Mesendoderm (in vitro differentiated cells): ENCODE measurements at regions not wholly inside any gene's neighbourhood (a gene's known extent, or its start where the extent isn't known, plus 50 kb on each side); places are given as distances from the start of the nearest gene placed in this dataset.

ENCODE experiments used
- DNase-seq: peaks from one replicate; pipeline ENCODE4 v3.0.0; 2013
- H2AK5ac ChIP-seq: 2 replicates; pipeline ENCODE4 v1.6.1; 2013; ENCODE audit warnings: low read length, inconsistent platforms
- H2BK120ac ChIP-seq: 2 replicates; pipeline ENCODE4 v1.6.1; 2013; ENCODE audit warnings: low read depth, mild to moderate bottlenecking, low read length, moderate library complexity, mixed read lengths
- H2BK15ac ChIP-seq: replicated peaks from 2 replicates; pipeline ENCODE4 v1.6.1; 2013; ENCODE audit warnings: low read depth, mild to moderate bottlenecking, moderate library complexity
- H2BK5ac ChIP-seq: 2 replicates; pipeline ENCODE4 v1.6.1; 2013; ENCODE audit warnings: low read length, inconsistent platforms
- H3K18ac ChIP-seq: 2 replicates; pipeline ENCODE4 v1.6.1; 2013; ENCODE audit warnings: mild to moderate bottlenecking, low read length, mixed read lengths
- H3K23ac ChIP-seq: one replicate; pipeline ENCODE4 v1.6.1; 2013; ENCODE audit warnings: low read length
- H3K27ac ChIP-seq: 2 replicates; pipeline ENCODE4 v1.5.1; 2013; ENCODE audit warnings: low read depth, mild to moderate bottlenecking, inconsistent platforms, low read length, moderate library complexity
- H3K27me3 ChIP-seq: 2 replicates; pipeline ENCODE4 v1.6.1; 2013; ENCODE audit warnings: low read length, control low read depth, mild to moderate bottlenecking, inconsistent platforms; ENCODE audit not compliant: insufficient read depth, poor library complexity
- H3K36me3 ChIP-seq: 2 replicates; pipeline ENCODE4 v1.6.1; 2013; ENCODE audit warnings: low read length, inconsistent platforms; ENCODE audit not compliant: control insufficient read depth, insufficient read depth
- H3K4ac ChIP-seq: one replicate; pipeline ENCODE4 v1.6.1; 2013; ENCODE audit warnings: low read depth, mild to moderate bottlenecking, low read length, moderate library complexity
- H3K4me1 ChIP-seq: 2 replicates; pipeline ENCODE4 v1.6.1; 2013; ENCODE audit warnings: low read depth, low read length, inconsistent platforms; ENCODE audit not compliant: control insufficient read depth
- H3K4me2 ChIP-seq: 2 replicates; pipeline ENCODE4 v1.6.1; 2013; ENCODE audit warnings: low read length
- H3K4me3 ChIP-seq: 2 replicates; pipeline ENCODE4 v1.5.1; 2013; ENCODE audit warnings: mild to moderate bottlenecking, low read length
- H3K56ac ChIP-seq: one replicate; pipeline ENCODE4 v1.6.1; 2013; ENCODE audit warnings: low read length
- H3K79me1 ChIP-seq: 2 replicates; pipeline ENCODE4 v1.6.1; 2013; ENCODE audit warnings: low read length, inconsistent platforms
- H3K79me2 ChIP-seq: 2 replicates; pipeline ENCODE4 v1.6.1; 2013; ENCODE audit warnings: mild to moderate bottlenecking, low read length; ENCODE audit not compliant: control insufficient read depth, insufficient read depth
- H3K9ac ChIP-seq: 2 replicates; pipeline ENCODE4 v1.6.1; 2013; ENCODE audit warnings: low read length, inconsistent platforms
- H4K5ac ChIP-seq: one replicate; pipeline ENCODE4 v1.6.1; 2013; ENCODE audit warnings: low read length
- H4K8ac ChIP-seq: one replicate; pipeline ENCODE4 v1.6.1; 2013; ENCODE audit warnings: low read depth, mild to moderate bottlenecking, control low read depth, low read length, moderate library complexity
- WGBS: extraction: QIAGEN DNeasy Blood & Tissue Kit; methylation state at CpG from one replicate; pipeline ENCODE4 v1.1.7; 2013; ENCODE audit warnings: low lambda C conversion rate, missing lambda C conversion rate; ENCODE audit not compliant: insufficient coverage; ENCODE audit errors: extremely low coverage; 5-methylcytosine and 5-hydroxymethylcytosine counted together

DNA sequence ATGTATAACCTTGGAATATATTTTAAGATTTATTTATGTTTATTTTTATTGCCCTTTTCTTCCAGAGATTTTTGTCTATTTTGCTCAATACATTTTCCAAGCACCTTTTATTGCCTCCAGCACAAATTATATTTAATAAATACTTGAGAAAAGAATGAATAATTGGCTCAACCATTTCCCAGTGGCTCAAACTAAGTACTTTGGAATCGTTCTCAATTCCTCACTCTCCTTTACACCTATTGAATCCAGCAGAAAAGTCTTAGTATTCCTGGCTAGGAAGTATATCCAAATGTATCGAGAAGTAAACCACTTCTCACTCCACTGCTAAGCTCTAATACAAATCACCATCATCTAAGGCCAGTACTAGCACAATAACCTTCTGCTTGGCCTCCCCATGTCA, 276.1 kb downstream of the NEBL start:
- H3K27ac ChIP-seq: no peak overlapping the region
- no peak overlapping the region for H4K8ac ChIP-seq
- no peaks in the 10 kb centered on the region for H3K4me1 ChIP-seq
- H3K56ac ChIP-seq: no peak overlapping the region
- no peak overlapping the region for H2AK5ac ChIP-seq
- no peak overlapping the region for H3K23ac ChIP-seq
- H3K9ac ChIP-seq: no peak overlapping the region
- WGBS: no CpG with 5 or more reads among the region's 2 CpGs
- no peak overlapping the region for H4K5ac ChIP-seq
- no peaks in the 10 kb centered on the region for H3K36me3 ChIP-seq
- H3K4ac ChIP-seq: no peak overlapping the region
- H3K79me2 ChIP-seq: no peaks in the 10 kb centered on the region
- H3K27me3 ChIP-seq: no peaks in the 10 kb centered on the region
- no peak overlapping the region for H2BK15ac ChIP-seq
- no peak overlapping the region for H2BK5ac ChIP-seq
- H2BK120ac ChIP-seq: no peak overlapping the region
- no peak for DNase-seq
- no peak overlapping the region for H3K4me2 ChIP-seq
- H3K4me3 ChIP-seq: no peak overlapping the region
- no peak overlapping the region for H3K18ac ChIP-seq
- H3K79me1 ChIP-seq: no peaks in the 10 kb centered on the region

DNA sequence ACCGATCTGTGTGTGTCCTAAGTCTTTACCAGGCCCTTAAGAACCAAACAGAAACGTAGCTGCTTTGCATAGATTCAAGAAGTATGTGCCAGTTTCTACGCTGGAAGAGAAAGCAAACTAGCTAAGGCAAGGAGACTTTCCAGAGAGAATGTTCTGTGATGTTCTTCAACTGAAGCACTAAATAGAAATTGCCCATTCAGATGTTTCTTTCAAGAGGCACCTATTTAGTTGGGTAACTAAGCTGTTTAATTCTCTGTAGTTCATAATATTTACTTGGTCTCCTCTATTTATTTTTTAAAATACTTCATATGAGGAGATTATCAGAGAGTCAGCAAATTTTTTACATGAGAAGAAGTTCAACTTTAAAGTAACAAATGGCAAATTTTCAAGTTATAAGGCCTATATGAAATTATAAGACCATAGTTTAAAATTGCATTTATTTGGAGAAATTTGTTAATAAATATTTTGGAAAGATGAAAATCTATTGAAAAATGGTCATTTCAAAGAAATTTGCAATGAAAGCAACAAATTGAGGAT, 279.0 kb downstream of the NEBL start:
- no peak overlapping the region for H3K9ac ChIP-seq
- no CpG with 5 or more reads among the region's 3 CpGs for WGBS
- H3K4ac ChIP-seq: no peak overlapping the region
- H3K4me2 ChIP-seq: no peak overlapping the region
- H4K5ac ChIP-seq: no peak overlapping the region
- no peak overlapping the region for H2BK15ac ChIP-seq
- no peak overlapping the region for H2AK5ac ChIP-seq
- no peaks in the 10 kb centered on the region for H3K79me1 ChIP-seq
- no peaks in the 10 kb centered on the region for H3K36me3 ChIP-seq
- H3K18ac ChIP-seq: no peak overlapping the region
- no peak overlapping the region for H3K4me3 ChIP-seq
- H2BK120ac ChIP-seq: no peak overlapping the region
- no peaks in the 10 kb centered on the region for H3K79me2 ChIP-seq
- H3K27ac ChIP-seq: no peak overlapping the region
- no peak overlapping the region for H4K8ac ChIP-seq
- no peak for DNase-seq
- no peak overlapping the region for H2BK5ac ChIP-seq
- no peaks in the 10 kb centered on the region for H3K4me1 ChIP-seq
- no peak overlapping the region for H3K56ac ChIP-seq
- no peak overlapping the region for H3K23ac ChIP-seq
- no peaks in the 10 kb centered on the region for H3K27me3 ChIP-seq

DNA sequence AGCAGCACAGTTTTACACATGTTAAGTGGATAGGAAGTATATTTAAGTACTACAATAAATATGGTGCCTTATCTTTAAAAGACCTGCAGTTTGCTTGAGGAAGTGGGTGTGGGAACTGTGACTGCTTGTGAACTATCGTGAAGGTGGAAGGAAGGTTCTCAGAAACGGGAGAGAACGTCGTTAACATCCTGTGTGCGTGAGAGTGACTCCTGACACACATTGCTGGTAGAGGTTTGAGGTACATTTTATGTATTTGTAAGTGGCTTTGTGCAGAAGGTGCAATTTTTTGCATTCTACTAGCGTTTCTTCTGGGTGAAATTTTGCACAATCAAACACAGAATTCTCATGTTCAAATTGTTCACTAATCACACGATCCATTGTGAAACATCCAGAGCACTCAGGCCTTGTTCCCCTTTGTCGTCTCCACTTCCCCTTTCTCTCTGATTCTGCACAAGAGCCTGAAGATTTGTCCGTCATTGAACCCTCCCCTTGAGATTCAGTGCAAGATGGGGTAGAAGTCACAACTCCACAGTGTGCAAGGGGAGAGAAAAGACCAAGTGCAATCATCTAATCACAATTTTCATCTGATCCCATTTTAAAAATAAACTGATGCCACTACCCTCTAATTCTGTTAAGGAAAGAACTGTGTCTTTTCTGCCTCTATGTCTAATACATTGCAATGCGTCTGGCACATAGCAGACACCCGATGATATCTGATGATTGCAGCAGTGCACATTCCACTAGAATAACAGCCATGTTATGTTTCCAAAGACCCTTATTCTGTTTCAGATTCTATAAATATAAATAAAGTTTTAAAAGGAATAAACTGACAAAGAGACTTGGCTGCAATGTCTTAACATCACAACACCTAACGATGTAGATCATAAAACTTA, 279.9 kb downstream of the NEBL start:
- Histone ChIP-seq H3K9ac (no peak overlapping the region), H3K18ac (no peak overlapping the region), H2BK15ac (no peak overlapping the region), H3K27me3 (no peaks in the 10 kb centered on the region), H4K5ac (no peak overlapping the region), H4K8ac (no peak overlapping the region), H2BK5ac (no peak overlapping the region), H3K56ac (no peak overlapping the region), H3K27ac (no peak overlapping the region), H3K79me1 (no peaks in the 10 kb centered on the region), H3K4me3 (no peak overlapping the region), H3K36me3 (no peaks in the 10 kb centered on the region), H3K4me2 (no peak overlapping the region), H3K23ac (no peak overlapping the region), H2AK5ac (no peak overlapping the region), H3K79me2 (no peaks in the 10 kb centered on the region), H3K4ac (no peak overlapping the region), H2BK120ac (no peak overlapping the region), H3K4me1 (no peaks in the 10 kb centered on the region)
- no CpG with 5 or more reads among the region's 12 CpGs for WGBS
- DNase-seq: no peak

DNA sequence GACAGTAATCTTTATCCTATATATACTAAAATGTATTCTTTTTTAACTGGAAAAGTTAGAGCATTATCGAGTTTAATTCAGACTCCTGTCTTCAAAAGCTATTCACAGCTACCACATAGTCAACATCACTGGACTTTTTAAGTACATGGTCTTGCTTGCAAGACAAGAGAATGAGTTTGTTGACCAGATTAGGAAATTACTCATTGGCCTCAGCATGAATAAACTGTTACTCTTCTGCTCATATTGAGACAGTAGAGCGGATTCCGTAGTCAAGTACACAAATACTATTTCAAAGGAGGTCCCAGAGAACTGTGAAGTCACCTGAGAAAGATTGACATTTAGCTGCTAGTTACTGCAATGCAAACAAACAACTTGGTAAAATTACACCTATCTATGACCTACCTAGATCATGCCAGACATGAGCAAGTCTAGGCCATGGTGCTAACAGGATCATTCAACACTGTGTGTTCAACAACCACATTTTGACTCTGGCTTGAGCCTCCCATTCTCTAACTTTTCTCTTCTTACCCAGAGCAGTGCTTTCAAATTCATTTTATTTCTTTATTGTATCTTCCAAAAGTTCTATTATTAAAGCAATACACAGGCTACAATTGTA, 280.9 kb downstream of the NEBL start:
- Histone ChIP-seq H4K8ac (no peak overlapping the region), H3K4ac (no peak overlapping the region), H3K56ac (no peak overlapping the region), H2BK15ac (no peak overlapping the region), H2BK120ac (no peak overlapping the region), H3K36me3 (no peaks in the 10 kb centered on the region), H3K18ac (no peak overlapping the region), H3K79me1 (no peaks in the 10 kb centered on the region), H3K27me3 (no peaks in the 10 kb centered on the region), H3K4me3 (no peak overlapping the region), H2AK5ac (no peak overlapping the region), H3K9ac (no peak overlapping the region), H4K5ac (no peak overlapping the region), H3K23ac (no peak overlapping the region), H2BK5ac (no peak overlapping the region), H3K4me1 (no peaks in the 10 kb centered on the region), H3K27ac (no peak overlapping the region), H3K4me2 (no peak overlapping the region), H3K79me2 (no peaks in the 10 kb centered on the region)
- whole genome bisulfite sequencing: no CpG with 5 or more reads among the region's 3 CpGs
- no peak for DNase-seq

DNA sequence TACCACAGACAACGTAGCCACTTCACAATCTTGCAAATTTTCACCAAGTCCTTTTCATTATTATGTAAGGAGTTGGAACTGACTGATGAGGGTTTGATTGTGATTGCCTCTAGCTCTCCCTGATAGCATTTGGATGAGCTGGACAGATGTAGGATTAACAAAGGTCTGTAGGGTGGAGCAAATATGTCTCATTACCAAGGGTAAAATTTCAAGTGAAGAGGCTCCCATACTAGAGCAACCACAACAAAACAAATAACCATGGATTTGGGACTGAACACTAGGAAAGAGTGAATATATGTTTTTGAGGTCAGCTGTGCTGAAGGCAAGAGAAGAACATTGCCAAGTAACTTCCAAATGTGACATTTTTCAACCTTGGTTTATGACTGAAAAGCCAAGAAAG, 281.7 kb downstream of the NEBL start:
- Histone ChIP-seq H3K36me3 (no peaks in the 10 kb centered on the region), H3K4me3 (no peak overlapping the region), H3K4me1 (no peaks in the 10 kb centered on the region), H4K8ac (no peak overlapping the region), H2BK15ac (no peak overlapping the region), H3K18ac (no peak overlapping the region), H3K79me1 (no peaks in the 10 kb centered on the region), H3K9ac (no peak overlapping the region), H3K27ac (no peak overlapping the region), H2AK5ac (no peak overlapping the region), H3K4me2 (no peak overlapping the region), H3K27me3 (no peaks in the 10 kb centered on the region), H3K79me2 (no peaks in the 10 kb centered on the region), H2BK5ac (no peak overlapping the region), H4K5ac (no peak overlapping the region), H3K4ac (no peak overlapping the region), H2BK120ac (no peak overlapping the region), H3K23ac (no peak overlapping the region), H3K56ac (no peak overlapping the region)
- no CpG with 5 or more reads among the region's 1 CpG for WGBS
- DNase-seq: no peak
